ENCODE measurements at regions not wholly inside any gene's neighbourhood (a gene's known extent, or its start where the extent isn't known, plus 50 kb on each side); places are given as distances from the start of the nearest gene placed in this dataset.

DNA sequence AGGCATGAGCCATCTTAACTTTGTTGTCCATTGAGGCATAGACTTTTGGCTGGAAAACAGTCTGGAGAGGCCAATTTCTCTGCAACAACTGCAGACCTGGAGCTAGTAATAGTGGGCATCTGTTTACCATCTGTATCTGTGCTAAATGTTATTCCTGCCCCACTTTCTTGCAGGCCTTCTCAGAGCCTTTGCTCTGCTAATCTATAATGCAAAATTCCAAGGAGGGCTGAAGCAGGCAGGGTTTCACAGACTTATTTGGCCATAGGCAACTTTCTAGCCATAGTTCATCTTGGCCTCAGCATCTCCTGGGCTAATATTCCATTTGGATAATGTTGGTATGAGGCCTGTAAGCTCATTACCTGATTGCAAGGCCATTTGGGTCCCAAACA is 124.5 kb upstream of the CSF3R start:
- no peak for DNase-seq (ENCODE audit: low read depth)

DNA sequence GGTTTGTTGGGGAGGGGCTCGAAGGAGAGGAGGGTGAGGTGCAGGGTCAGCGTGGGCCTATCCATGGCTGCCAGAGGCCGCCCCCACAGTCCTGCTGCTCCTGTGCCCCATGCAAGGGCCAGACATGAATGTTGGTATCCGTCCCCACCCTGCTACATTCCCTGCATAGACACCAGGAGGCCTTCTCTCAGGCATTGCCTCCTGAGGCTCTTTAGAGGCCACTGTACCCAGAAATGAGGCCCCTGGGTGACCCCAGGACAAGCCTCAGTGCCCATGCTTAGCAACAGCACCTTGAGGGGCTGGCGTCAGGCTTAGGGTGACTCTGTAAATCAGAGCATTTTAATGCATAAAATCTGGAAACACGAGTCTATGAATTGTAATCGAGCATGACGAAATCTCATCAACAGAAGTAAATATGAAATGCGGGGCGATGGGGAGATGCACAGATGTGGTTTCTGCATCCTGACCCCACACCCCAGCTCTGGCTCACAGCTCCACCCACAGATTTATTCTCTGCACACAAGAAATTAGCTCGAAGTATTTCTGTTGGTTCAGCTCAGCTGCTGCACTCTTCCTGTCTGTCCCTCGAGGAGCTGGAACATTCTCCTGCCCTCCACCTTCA is 124.0 kb upstream of the CSF3R start:
- DNase-seq (ENCODE audit: low read depth): no peak

DNA sequence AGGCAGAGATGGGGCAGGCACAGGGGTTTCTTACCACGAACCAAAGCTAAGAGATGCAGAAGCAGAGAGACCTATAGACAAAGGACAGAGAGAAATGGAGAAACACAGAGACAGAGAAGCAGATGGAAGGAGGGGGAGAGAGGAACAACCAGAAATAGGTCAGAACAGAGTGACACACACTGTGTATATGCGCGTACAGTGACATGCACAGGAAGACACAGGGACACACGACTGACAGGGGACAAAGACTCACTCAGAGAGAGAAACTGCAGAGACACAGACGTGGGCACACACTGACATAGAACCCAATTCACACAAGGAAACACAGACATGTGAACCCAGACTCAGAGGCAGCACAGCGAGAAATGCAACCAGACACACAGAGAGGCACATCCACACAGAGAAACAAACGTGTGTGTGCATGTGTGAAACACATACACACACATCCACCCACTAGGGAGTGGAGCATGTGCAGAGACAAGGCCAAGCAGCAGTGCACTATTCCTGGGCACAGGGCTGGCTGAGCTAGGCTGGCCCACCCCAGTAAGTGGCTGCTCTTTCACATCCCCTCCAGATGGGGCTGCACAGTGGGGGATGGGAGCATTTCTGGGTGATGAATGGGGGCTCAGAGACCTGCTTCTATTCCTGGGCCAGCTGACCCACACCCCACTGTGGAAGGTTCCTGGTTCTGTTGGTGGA is 123.4 kb upstream of the CSF3R start:
- no peak for DNase-seq (ENCODE audit: low read depth)

DNA sequence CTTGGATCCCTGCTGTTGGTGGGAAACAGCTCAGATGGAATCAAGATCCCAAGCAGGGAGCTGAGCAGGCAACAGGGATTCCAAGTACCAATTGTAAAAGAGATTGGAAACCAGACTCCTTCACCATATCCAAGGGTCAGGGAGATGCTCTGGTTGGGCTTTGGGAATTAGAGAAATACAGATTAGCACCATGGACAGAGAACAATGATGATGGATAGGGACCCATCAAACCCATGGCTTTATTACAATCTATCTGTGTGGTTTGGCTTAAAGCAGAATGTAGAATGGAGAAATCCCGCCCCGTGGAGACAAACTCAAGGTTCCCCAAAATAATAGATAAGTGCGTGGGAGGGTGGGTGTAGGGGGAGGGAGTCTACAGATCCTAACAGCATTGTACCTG is 120.7 kb upstream of the CSF3R start:
- DNase-seq (ENCODE audit: low read depth): no peak

DNA sequence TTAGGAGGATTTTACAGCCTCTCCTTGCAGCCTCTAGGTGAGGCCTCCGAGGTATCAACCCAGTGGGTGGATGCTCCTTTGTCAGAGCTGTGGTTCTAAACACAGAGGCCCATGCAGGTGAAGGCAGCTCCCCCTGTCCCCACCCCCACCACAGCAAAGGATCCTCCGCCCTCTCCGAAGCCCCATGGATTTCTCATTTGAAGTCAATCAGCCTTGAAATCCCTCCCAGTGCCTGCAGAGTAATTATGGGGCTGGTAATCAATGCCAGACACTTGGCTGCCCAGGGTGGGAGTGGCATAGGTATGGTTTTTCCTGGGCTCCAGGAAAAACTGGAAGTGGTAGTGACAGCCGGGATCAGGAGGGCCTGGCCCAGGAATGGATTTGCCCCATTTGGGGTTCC is 119.5 kb upstream of the CSF3R start:
- DNase-seq (ENCODE audit: low read depth): no peak

DNA sequence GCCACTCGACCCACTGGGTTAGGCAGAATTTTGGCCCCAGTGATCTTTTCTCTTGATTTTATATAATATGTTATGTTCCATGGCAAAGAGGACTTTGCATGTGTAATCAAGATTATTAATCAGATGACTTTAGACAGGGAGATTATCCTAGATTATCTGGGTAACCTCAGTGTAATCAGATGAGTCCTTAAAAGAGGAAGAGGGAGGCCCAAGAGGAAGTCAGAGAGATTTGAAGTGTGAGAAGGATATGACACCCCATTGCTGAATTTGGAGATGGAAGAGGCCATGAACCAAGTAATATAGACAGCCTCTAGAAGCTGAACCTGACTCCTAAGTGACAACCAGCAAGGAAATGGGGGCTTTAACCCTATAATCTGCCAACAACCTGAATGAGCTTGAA is 117.1 kb upstream of the CSF3R start:
- no peak for DNase-seq (ENCODE audit: low read depth)

DNA sequence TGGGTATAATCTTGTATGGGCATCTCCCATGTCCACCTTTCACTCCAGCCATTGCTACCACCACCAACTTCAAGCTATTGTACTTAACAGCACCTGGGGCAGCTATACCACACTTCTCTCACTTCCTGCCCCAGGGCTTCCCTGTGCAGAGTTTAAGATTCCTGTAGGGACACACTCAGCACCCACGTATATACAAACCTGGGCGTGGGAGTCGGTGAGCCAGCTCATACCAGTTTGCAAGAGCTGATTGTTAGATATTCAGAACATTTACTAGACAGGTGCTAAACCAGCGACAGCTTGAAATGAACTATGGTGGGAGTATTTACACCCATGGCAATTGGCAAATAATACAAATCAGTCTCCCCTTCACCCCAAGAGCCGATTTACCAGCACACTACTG is 114.8 kb upstream of the CSF3R start:
- no peak for DNase-seq (ENCODE audit: low read depth)

DNA sequence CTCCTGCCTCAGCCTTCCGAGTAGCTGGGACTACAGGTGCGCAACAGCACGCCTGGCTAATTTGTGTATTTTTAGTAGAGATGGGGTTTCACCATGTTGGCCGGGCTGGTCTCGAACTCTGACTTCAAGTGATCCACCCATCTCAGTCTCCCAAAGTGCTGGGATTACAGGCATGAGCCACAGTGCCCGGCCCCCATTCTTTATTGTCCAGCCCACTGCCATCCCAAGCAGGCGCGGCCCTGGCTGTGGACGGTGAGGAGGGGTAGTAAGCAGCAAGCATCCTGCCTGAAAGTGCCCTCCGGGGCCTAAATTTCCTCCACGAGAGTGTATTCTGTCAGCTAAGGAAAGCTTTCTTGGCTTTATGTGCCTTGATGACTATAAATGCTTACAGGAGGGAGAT is 113.2 kb upstream of the CSF3R start:
- no peak for DNase-seq (ENCODE audit: low read depth)

DNA sequence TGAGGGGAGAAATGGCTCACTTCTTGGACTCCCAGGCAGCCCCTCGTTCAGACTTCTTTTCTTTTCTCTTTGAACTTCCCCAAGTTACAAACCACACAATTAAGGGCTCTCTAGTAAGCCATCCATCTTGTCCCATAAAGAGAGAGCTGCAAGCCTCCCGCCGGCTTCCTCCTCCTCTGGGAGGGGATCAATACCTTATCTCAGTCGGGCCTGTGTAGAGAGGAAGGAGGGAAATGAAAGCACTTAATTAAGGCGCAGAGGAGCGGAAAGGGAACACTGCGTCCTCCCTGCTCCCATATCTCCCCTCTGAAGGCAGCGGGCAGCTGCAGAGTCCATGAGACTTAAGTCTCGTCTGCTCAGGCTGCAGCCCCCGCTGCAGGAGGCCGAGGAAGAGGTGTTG is 112.6 kb upstream of the CSF3R start:
- DNase-seq (ENCODE audit: low read depth): no peak

DNA sequence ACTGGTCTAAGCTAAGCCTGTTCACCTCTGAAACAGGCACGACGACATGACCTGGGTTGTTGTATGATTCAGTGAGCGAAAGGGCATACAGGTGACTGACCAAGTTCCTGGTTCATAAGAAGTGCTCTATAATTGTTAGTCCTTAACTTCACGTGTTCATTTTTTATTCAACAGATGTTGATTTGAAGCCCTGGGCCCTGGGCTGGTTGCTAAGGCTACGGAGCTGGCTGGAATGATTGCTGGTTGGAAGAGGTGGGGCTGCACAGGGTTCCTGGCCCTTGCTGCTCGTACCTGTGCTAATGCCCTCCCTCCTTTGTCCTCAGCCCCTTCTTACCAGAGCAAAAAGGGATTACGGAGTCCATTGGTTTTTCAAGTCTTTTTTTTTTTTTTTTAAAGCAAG is 111.3 kb upstream of the CSF3R start:
- DNase-seq (ENCODE audit: low read depth): no peak

DNA sequence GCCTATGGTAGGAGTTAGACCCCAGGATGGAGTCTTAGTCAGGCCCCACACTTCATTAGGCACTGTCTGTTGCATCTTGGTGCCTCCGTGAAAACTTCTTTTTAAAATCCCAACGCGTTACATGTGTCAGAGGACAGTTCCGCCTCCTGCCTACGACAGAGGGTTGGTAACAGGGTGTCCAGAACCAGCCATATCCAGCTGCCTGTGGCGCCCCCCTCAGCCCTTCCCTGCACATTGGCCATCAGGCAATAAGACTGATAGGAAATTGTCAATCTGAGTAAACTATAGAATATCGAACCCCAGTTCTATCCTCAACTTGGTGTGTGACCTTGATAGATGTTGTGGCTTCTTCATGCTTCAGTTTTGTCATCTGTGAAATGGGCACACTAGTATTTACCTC is 108.6 kb upstream of the CSF3R start:
- no peak for DNase-seq (ENCODE audit: low read depth)

DNA sequence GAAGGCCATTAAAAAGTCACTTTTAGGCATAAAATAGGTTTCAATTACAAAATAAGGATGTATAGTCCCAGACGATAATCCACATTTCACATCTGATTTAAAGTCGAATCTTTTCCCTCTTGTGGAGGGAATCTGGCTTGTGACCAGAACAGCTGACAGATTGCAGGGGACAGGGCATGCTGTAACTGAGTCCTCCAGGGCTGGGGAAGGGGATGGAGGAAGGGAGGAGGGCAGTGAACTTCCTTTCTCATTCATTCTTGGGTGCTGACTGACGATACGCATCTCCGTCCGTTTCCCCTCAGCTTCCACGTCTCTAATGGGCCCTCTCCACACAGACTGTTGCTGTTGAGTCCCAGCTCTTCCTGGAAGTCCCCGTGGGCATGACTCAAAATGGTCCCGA is 108.1 kb upstream of the CSF3R start:
- DNase-seq (ENCODE audit: low read depth): no peak

DNA sequence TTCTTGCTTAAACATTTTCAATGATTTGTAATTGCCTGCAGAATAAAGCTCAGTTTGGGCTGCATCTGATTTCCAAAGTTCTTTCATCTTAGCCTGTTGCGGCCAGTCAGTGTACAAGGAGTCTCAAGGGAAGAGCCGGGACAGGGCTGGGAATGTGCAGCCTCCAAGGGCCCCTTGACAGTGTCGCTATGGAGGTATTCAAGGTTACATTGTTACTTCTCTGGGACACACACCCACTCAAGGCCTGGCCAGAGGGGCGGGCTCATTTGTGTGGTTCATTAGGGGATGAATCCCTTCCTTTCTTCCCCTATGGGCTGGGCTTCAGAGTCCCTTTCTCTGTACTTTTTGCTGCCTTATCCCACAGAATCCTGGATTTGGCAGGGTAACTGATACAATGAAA is 107.6 kb upstream of the CSF3R start:
- DNase-seq (ENCODE audit: low read depth): no peak

DNA sequence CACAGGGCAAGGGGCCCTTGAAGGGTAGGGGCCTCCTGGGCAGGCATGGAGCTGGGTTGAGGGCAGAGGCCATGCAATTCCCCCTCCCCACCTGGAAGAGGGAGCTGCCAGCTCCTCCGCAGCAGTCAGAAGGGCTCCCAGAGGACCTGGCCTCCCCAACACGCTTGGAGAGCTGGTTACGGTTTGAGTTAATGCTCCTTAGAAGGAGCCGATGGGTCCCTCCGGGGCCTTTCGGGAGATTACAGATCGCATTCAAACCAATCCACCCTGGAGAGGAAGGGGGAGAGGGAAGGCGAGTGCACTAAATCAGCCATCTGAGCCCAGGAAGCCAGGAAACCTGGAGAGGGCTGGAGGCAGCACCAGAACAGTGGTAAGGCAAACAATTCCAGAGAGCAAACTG is 106.3 kb upstream of the CSF3R start:
- DNase-seq (ENCODE audit: low read depth): no peak

DNA sequence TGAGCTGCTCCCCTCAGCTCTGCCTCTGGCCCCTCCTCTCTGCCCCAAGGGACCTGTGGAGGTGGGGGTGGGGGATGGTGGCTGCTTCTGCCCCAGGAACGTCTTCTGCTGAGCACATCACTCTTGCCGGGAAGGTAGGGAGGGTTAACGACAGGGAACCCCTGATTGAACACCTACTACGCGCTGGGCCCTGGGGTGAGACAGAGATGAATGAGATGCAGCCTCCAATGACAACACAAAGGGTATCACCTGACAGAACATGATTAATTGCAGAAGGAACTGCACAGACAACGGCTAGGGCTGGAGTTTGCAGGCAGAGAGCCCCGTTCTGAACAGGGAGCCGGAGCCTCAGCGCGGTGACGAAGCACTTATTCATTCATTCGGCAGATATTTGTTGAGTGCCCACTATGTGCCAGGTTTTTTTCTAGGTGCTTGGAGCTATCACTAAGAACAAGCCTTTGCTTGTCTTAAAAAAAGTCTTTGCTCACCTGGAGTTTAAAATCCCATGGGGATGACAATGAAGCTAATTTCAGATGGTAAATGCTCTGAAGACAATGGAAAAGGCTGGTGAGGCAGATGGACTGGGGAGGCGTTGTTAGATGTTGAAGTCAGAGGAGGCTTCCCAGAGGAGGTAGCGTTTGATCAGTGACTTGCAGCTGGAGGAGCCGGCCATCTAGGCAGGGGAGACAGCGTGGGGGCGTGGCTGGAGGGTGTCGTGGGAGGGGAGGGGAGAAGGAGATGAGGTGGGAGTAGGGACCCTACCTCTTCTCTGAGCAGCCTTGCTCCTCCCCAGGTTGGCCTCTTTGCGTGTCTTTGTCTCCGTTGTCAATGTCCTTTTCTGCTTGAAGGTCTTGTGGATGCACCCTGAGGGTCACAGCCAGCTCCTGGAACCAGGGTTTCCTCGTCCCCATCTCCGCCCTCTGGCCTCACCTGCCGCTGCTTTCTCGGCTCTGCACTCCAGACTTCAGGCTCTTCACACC is 103.1 kb upstream of the CSF3R start:
- no peak for DNase-seq (ENCODE audit: low read depth)

DNA sequence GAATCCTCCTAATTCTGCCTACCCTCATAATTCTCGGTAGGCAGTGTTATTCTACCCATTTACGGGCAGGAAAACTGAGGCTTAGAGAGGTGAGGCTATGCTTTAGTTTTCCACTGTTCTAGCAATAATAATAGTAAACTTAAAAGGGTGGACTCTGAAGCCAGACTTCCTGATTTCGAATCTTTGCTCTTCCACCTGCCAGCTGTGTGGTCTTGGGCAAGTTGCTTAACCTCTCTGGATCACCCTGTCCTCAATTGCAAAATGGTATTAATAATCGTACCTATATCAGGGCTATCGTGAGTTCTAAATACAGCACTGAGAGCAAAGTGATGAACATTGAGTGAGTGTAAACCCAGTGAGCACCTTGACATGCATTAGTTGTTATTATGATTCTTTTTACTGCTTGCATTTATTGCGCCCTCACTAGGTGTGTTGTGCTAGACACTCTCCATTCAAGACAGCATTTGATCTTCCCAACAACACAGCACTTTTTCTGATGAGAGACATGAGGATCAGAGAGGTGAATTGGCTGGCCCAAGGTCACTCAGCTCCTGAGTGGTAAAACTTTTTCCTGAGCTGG is 102.3 kb upstream of the CSF3R start:
- DNase-seq (ENCODE audit: low read depth): no peak

DNA sequence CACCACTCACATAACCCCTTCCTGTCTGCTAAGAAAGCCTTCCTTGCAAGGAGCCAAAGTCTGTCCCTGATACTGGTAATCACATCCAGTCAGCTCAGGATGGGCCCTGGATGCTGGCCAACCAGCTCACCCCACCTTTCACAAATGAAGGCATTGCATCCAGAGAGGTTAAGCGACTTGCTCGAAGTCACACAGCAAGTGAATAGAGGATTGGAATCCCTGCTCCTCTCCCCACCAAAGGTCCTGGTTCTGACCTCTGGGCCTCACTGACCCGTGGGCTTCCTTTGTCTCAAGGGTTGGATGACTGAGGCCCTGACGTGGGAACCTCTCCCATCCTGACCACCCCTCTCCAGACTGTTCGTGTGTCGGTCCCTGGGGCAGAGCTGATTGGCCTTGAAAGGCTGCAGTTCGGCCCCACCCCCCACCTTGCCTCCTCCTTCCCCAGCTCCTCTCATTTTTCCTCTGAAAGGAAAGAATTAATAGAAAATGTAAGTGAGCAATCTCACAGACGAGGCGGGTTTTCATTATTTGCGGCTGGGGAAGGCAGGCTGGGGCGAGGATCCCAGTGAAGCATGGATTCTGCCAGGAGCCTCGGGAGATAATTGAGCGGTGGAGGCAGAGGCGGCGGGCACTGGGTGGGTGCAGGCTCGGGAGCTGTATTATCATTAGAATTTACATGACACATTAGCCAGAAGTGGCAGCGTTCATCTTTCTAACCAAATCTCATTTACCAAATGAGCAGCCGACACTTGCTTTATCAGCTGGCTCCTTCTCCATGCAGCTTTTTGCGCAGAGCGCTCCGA is 101.5 kb upstream of the CSF3R start:
- DNase-seq (ENCODE audit: low read depth): no peak

DNA sequence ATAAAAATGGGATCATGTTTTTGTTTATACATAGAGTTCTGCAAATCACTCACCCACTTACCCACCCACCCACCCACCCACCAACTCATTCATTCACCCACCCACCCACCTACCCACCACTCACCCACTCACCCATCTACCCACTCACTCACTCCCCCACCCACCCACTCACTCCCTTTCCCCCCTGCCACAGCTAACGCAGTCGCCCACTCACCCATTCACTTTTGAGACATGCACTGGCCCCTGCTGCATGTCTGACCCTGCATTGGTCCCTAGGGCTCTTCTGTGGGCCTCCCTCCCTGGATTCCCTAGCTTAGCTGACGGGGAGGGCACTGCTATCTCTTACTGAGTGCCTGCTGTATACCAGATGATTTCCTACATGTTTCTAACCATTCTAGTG is 100.4 kb upstream of the CSF3R start:
- no peak for DNase-seq (ENCODE audit: low read depth)

DNA sequence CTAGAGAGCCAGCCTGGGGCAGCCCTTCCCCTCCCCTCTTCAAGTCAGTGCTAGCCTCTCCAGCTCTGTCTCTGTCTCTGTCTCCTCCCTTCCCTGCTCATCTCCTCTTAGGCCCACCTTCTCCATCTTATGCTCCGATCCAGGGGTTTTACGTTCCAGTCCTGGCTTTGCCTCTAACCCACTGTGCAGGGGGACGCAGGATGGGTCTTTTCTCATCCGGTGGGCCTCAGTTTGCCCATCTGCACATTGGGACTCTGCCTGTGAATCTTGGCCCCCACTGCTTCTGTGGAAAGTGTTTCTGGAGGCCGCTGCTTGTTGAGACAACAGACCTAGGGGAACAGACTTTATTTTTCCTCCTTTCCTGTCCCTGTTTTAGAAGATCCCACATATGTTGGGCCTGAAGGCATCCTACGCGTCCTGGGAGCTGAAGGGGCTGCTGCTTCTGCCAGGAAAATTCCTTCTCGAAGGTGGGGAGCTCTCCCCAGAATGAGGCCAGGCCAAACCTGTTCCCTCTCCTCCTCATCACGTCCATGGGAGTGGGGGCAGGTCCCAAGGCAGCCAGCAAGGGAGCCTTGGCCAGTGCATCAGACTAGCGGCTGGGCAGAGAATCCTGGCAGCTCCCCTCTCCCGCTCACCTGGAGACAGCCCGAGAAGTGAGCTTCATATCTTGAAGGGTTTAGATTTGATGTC is 99.5 kb upstream of the CSF3R start:
- no peak for DNase-seq (ENCODE audit: low read depth)

DNA sequence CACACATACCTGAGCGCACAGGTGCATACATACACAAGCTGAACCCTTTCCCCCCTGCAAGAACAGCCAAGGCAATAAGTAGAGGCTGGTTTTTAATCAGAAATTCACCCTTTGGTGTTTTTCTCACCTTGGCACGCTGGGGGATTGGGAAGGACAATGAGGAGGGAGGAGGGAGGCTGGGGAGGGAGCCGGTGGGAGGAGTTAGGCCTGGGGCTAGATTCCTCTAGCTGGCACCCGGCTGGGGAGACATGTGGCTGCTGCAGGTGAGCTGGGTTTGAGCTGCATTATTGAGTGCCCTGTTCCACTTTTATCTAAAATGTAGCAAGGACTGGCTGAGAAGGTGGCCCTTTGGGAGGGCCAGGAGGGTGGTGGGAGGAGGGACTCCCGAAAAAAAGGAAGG is 97.8 kb upstream of the CSF3R start:
- DNase-seq (ENCODE audit: low read depth): no peak

DNA sequence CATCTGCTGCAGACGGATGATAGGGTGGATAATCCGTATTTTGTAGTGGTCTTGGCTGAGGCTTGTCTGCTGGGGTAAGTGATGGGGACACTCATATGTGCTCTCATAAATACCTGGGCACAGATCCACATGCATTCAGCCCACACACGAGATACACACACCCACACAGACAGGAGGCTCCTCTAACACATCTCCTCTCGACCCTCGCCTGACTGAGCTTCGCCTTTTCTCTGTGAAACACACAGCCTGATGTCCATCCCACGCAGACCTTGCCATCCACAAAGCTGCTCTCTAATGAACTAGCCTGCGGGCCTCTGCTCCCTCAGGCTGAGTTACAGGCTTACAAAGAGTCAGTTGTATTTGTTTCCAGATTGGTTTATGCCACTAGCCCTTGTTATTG is 96.3 kb upstream of the CSF3R start:
- no peak for DNase-seq (ENCODE audit: low read depth)
